Fibroblast of the aortic adventitia (primary cell): ENCODE measurements at regions not wholly inside any gene's neighbourhood (a gene's known extent, or its start where the extent isn't known, plus 50 kb on each side); places are given as distances from the start of the nearest gene placed in this dataset.

Experiments used
- DNase-seq: peaks from one replicate; pipeline ENCODE4 v3.0.0-alpha.2; 2010; ENCODE audit warnings: low read depth
- H3K4me3 ChIP-seq: 2 replicates; pipeline ENCODE4 v1.5.1; 2011; ENCODE audit warnings: low read depth, mild to moderate bottlenecking, control low read depth, low read length, moderate library complexity
- TF ChIP-seq, protein P1 (sequence below): IDR thresholded peaks from 2 replicates; pipeline ENCODE4 v1.5.1; 2011; ENCODE audit warnings: mild to moderate bottlenecking, low read length, control low read depth, inconsistent platforms; ENCODE audit not compliant: insufficient read depth

DNA sequence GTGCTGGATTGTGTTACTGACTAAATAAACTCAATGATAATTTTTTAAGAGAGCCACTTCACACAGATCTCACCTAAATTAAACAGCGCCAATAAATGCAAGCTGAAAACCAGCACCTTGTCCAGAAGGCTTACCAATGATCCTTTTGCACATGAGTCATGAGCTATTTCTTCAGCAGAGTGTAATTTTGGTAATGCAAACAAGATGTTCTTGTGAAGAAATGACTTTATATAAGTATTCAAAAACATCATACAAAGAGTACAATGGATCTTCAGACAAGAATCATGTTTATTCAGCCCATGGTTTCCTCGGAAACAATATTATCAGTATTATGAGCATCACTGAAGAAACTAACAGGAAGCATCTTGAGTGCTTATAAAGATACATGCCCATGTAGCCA lies 263.8 kb upstream of the UBE2E2 start:
- TF ChIP-seq, protein P1, sequence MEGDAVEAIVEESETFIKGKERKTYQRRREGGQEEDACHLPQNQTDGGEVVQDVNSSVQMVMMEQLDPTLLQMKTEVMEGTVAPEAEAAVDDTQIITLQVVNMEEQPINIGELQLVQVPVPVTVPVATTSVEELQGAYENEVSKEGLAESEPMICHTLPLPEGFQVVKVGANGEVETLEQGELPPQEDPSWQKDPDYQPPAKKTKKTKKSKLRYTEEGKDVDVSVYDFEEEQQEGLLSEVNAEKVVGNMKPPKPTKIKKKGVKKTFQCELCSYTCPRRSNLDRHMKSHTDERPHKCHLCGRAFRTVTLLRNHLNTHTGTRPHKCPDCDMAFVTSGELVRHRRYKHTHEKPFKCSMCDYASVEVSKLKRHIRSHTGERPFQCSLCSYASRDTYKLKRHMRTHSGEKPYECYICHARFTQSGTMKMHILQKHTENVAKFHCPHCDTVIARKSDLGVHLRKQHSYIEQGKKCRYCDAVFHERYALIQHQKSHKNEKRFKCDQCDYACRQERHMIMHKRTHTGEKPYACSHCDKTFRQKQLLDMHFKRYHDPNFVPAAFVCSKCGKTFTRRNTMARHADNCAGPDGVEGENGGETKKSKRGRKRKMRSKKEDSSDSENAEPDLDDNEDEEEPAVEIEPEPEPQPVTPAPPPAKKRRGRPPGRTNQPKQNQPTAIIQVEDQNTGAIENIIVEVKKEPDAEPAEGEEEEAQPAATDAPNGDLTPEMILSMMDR, result no peak
- DNase-seq, result peak; percentile 30
- H3K4me3 ChIP-seq, result no peak overlapping the region

DNA sequence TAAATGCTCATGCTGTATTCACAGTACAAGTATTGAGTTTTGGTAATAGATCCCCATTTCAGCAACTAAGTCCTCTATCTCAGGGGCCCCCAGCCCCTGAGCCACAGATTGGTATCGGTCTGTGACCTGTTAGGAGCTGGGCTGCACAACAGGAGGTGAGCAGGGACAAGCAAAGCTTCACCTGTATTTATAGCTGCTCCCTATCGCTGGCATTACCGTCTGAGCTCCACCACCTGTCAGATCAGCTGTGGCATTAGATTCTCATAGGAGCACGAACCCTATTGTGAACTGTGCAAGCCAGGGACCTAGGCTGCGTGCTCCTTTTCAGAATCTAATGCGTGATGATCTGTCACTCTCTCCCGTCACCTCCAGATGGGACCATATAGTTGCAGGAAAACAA lies 262.8 kb upstream of the UBE2E2 start:
- DNase-seq, result no peak
- TF ChIP-seq, protein P1, result no peak
- H3K4me3 ChIP-seq, result no peak overlapping the region

DNA sequence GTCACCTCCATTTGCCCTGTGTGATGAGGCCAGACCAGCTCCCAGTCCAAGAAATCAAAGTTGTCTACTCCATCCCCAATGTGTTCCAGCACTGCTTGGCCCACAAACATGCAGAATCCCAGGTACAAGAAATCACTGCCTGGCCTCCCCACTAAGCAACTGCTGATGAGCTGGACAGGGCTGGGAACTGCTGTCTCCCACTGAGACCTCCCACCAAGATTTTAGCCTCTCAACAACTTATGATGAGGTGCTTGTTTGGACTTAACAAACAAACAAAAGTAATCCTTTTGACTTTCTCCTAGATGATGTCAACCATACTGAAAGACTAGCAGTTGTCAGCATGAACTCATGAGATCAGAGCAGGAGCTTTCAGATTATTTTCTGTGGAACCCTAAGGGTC lies 260.1 kb upstream of the UBE2E2 start:
- no peak for DNase-seq
- H3K4me3 ChIP-seq, result no peak overlapping the region
- TF ChIP-seq, protein P1, result no peak

DNA sequence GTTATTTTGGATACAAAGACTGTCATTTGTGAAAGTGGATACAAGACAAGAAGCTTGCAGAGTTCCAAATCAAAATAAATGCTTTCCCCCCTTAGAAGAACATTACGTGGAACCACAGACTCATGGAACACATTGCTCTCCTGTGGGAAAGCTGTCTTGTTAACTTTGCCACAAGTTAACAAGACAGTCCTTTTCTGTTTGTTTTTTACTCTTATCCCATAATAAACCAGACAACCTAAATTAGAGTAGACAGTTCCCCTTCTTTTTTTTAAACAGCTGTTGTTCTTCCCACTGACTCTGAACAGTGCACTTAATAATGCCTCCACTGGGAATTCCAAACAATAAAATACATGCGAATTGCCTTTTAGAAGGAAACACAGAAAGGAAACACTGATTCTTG lies 255.3 kb upstream of the UBE2E2 start:
- TF ChIP-seq, protein P1, result no peak

DNA sequence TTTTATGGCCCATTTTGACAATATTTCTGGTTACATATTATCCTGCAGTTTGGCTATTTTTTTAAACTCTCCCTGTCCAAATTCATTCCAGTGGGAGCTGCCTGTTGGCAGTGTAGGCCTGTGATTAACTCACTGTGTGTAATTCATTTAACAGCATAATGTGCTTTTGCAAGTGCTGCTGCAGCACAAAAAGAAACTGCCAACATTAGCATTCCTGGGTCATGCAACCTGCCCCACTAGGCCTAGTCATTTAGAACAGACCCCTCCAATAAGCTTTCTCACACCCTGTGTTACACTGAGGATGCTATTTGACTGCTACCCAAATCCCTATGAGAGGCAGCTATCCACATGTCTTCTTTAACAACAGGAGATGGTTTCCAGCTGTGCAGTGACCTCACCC lies 251.2 kb upstream of the UBE2E2 start:
- TF ChIP-seq, protein P1, result no peak
- no peak overlapping the region for H3K4me3 ChIP-seq
- DNase-seq, result peak; percentile 3

More for the DNA sequence above, 255.3 kb upstream of the UBE2E2 start:
- no peak overlapping the region for H3K4me3 ChIP-seq
- no peak for DNase-seq

DNA sequence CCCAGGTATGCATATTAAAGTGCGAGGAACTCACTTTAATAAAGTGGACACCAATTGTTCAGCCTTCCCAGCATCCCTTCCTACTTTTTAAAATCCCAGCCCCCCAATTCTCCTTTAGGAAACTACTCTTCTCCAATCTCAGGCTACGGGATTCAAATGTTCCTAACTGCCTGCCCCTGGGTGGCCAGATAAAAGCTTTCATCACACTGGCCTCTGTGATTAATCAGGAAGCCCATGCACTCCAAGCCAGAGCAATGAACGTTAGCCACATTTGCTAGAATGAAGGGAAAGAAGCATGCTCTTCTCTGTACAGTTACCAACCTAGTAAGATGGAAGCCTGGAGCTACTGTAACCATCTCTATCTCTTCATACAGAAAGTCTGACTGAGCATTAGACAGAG lies 250.3 kb upstream of the UBE2E2 start:
- no peak for DNase-seq
- TF ChIP-seq, protein P1, result no peak
- no peak overlapping the region for H3K4me3 ChIP-seq

DNA sequence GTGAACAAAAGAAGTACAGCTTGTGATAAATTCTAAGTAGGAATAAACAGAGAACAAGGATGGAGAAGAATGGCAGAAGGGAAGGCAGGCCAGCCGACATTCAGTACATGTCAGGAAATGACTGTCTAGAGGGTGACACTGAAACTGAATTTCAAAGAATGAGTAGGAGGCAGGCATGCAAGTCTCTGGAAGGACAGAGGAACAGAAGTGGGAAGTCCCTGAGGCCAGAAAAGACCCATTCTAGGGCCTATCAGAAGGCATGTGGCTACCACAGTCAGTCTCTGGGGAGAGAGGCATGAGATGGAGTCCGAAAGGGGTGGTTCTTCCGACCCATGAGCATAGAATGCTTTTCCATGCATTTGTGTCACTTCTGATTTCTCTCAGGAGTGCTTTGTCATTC lies 243.5 kb upstream of the UBE2E2 start:
- DNase-seq, result no peak
- TF ChIP-seq, protein P1, result no peak
- H3K4me3 ChIP-seq, result no peak overlapping the region
